HEK293 (cell line): ENCODE measurements at regions not wholly inside any gene's neighbourhood (a gene's known extent, or its start where the extent isn't known, plus 50 kb on each side); places are given as distances from the start of the nearest gene placed in this dataset.

Experiments
- CTCF ChIA-PET: fragments of 350-600 bp; formaldehyde crosslinking; extraction: SDS; loops from one replicate; lab custom pipeline; 2021; ENCODE audit warnings: antibody characterized with exemption; lab: Yijun Ruan, JAX
- POLR2A ChIA-PET: fragments of 300-600 bp; formaldehyde crosslinking; extraction: SDS; loops from one replicate; lab custom pipeline; 2020; ENCODE audit warnings: antibody characterized with exemption, inconsistent platforms; lab: Yijun Ruan, JAX
- H3K27ac ChIP-seq: fragments of 200-500 bp; sonication (Bioruptor generic); 2 replicates; pipeline ENCODE4 v1.5.1; 2014; ENCODE audit warnings: low read depth, low read length, control low read depth, inconsistent platforms; ENCODE audit errors: extremely low read depth
- H3K36me3 ChIP-seq, 2 experiments: fragments of 200-500 bp in 1 of 2; sonication (Bioruptor generic) in 1 of 2; 1 replicate in 1 of 2; 2 replicates in 1 of 2; pipeline ENCODE4 v1.5.1; 2014 to 2017; ENCODE audit warnings: inconsistent platforms in 2 of 2, low read length in 2 of 2; ENCODE audit not compliant: control insufficient read depth in 2 of 2, insufficient read depth in 1 of 2
- H3K4me1 ChIP-seq: fragments of 200-500 bp; sonication (Bioruptor generic); 2 replicates; pipeline ENCODE4 v1.5.1; 2014; ENCODE audit warnings: mild to moderate bottlenecking, low read length, inconsistent platforms; ENCODE audit not compliant: control insufficient read depth, insufficient read depth
- H3K4me3 ChIP-seq: 2 replicates; pipeline ENCODE4 v1.5.1; 2011; ENCODE audit warnings: low read depth, mild to moderate bottlenecking, control low read depth, low read length, moderate library complexity
- H3K9me3 ChIP-seq: fragments of 200-500 bp; sonication (Bioruptor generic); 2 replicates; pipeline ENCODE4 v1.5.1; 2014; ENCODE audit warnings: low read depth, low read length, inconsistent platforms; ENCODE audit not compliant: control insufficient read depth, insufficient read depth
- BCL11B ChIP-seq: fragments of 450-650 bp; formaldehyde crosslinking; IDR thresholded peaks from 2 replicates; pipeline ENCODE4 v1.5.1; 2016; ENCODE audit warnings: low read depth, missing biosample characterization, missing genetic modification characterization
- GFI1B ChIP-seq: fragments of 450-650 bp; formaldehyde crosslinking; IDR thresholded peaks from 2 replicates; pipeline ENCODE4 v1.5.1; 2016; ENCODE audit warnings: missing biosample characterization, missing genetic modification characterization
- MZF1 ChIP-seq: fragments of 450-650 bp; formaldehyde crosslinking; IDR thresholded peaks from 2 replicates; pipeline ENCODE4 v1.5.1; 2017; ENCODE audit warnings: missing biosample characterization, missing genetic modification characterization, borderline replicate concordance
- SP2 ChIP-seq: fragments of 450-650 bp; formaldehyde crosslinking; IDR thresholded peaks from 2 replicates; pipeline ENCODE4 v1.5.1; 2016; ENCODE audit warnings: missing biosample characterization, missing genetic modification characterization
- TSHZ1 ChIP-seq: fragments of 450-650 bp; formaldehyde crosslinking; IDR thresholded peaks from 2 replicates; pipeline ENCODE4 v1.5.1; 2016; ENCODE audit warnings: missing biosample characterization, missing genetic modification characterization, borderline replicate concordance
- ZBTB1 ChIP-seq: fragments of 450-650 bp; formaldehyde crosslinking; IDR thresholded peaks from 2 replicates; pipeline ENCODE4 v1.5.1; 2016; ENCODE audit warnings: missing biosample characterization, missing genetic modification characterization
- ZBTB21 ChIP-seq: fragments of 450-650 bp; formaldehyde crosslinking; IDR thresholded peaks from 2 replicates; pipeline ENCODE4 v1.5.1; 2017; ENCODE audit warnings: missing biosample characterization, missing genetic modification characterization
- ZEB2 ChIP-seq: fragments of 450-650 bp; formaldehyde crosslinking; IDR thresholded peaks from 2 replicates; pipeline ENCODE4 v1.5.1; 2016; ENCODE audit warnings: missing biosample characterization, missing genetic modification characterization
- ZNF19 ChIP-seq: fragments of 450-650 bp; formaldehyde crosslinking; IDR thresholded peaks from 2 replicates; pipeline ENCODE4; 2016; ENCODE audit warnings: missing biosample characterization, missing genetic modification characterization, low read depth
- ZNF280D ChIP-seq: fragments of 450-650 bp; formaldehyde crosslinking; IDR thresholded peaks from 2 replicates; pipeline ENCODE4 v1.5.1; 2016; ENCODE audit warnings: missing biosample characterization, missing genetic modification characterization
- ZNF324 ChIP-seq: fragments of 450-650 bp; formaldehyde crosslinking; IDR thresholded peaks from 2 replicates; pipeline ENCODE4 v1.5.1; 2016; ENCODE audit warnings: missing biosample characterization, missing genetic modification characterization
- ZNF366 ChIP-seq: fragments of 450-650 bp; formaldehyde crosslinking; conservative IDR thresholded peaks from 2 replicates; pipeline ENCODE4 v1.5.1; 2016; ENCODE audit warnings: missing biosample characterization, missing genetic modification characterization
- ZNF391 ChIP-seq: fragments of 450-650 bp; formaldehyde crosslinking; IDR thresholded peaks from 2 replicates; pipeline ENCODE4 v1.5.1; 2016; ENCODE audit warnings: low read depth, missing biosample characterization, missing genetic modification characterization, borderline replicate concordance
- ZNF404 ChIP-seq: fragments of 450-650 bp; formaldehyde crosslinking; IDR thresholded peaks from 2 replicates; pipeline ENCODE4 v1.5.1; 2017; ENCODE audit warnings: missing biosample characterization, missing genetic modification characterization
- ZNF48 ChIP-seq: fragments of 450-650 bp; formaldehyde crosslinking; IDR thresholded peaks from 2 replicates; pipeline ENCODE4 v1.5.1; 2016; ENCODE audit warnings: missing biosample characterization, missing genetic modification characterization
- ZNF623 ChIP-seq: fragments of 450-650 bp; formaldehyde crosslinking; IDR thresholded peaks from 2 replicates; pipeline ENCODE4 v1.5.1; 2016; ENCODE audit warnings: missing biosample characterization, missing genetic modification characterization
- ZNF624 ChIP-seq: fragments of 450-650 bp; formaldehyde crosslinking; IDR thresholded peaks from 2 replicates; pipeline ENCODE4 v1.5.1; 2017; ENCODE audit warnings: missing biosample characterization, missing genetic modification characterization
- ZNF701 ChIP-seq: fragments of 450-650 bp; formaldehyde crosslinking; IDR thresholded peaks from 2 replicates; pipeline ENCODE4 v1.5.1; 2016; ENCODE audit warnings: missing biosample characterization, missing genetic modification characterization
- ZNF777 ChIP-seq: fragments of 450-650 bp; formaldehyde crosslinking; IDR thresholded peaks from 2 replicates; pipeline ENCODE4 v1.5.1; 2017; ENCODE audit warnings: missing biosample characterization, missing genetic modification characterization, borderline replicate concordance
- TF ChIP-seq, protein P1 (sequence below): sonication (generic); formaldehyde crosslinking; IDR thresholded peaks from 2 replicates; pipeline ENCODE4 v1.8.1; 2022; ENCODE audit warnings: mild to moderate bottlenecking, moderate library complexity, missing genetic modification reagents
- TF ChIP-seq, protein P2 (sequence below): fragments of 450-650 bp; formaldehyde crosslinking; IDR thresholded peaks from 2 replicates; pipeline ENCODE4 v1.5.1; 2016; ENCODE audit warnings: missing biosample characterization, missing genetic modification characterization

DNA sequence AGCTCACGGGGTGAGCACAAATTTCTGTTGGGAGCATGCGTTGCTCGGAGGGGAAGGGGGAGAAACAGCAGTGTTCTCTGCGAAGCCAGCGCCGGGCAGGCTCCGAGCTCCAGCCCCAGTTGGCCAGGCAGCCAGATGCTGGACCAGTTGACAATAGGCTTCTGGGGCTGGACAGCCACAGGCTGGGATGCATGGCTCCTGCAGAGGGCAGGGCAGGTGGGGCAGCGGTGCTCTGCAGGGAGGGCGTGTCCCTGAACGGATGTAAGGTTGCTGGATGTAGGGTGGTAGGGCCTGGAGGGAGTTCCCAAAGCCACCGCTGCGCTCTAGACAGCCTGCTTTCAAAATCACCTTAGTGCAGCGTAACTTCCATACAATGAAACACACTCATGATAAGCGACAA, 574.9 kb downstream of the GLRX3 start (continued):
- TF ChIP-seq ZNF391 (no peak), BCL11B (tag by site-specific recombination) (no peak), ZNF19 (tag by site-specific recombination) (no peak), ZNF701 (tag by site-specific recombination) (no peak)
- TF ChIP-seq, protein P1, sequence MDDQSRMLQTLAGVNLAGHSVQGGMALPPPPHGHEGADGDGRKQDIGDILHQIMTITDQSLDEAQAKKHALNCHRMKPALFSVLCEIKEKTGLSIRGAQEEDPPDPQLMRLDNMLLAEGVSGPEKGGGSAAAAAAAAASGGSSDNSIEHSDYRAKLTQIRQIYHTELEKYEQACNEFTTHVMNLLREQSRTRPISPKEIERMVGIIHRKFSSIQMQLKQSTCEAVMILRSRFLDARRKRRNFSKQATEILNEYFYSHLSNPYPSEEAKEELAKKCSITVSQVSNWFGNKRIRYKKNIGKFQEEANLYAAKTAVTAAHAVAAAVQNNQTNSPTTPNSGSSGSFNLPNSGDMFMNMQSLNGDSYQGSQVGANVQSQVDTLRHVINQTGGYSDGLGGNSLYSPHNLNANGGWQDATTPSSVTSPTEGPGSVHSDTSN (CRISPR knock-in tag): no peak

GRCh38 chr10:130713135-130713534, 576.9 kb downstream of the GLRX3 start:
- POLR2A ChIA-PET: no interaction called here
- no peaks in the 10 kb centered on the region for H3K4me1 ChIP-seq

DNA sequence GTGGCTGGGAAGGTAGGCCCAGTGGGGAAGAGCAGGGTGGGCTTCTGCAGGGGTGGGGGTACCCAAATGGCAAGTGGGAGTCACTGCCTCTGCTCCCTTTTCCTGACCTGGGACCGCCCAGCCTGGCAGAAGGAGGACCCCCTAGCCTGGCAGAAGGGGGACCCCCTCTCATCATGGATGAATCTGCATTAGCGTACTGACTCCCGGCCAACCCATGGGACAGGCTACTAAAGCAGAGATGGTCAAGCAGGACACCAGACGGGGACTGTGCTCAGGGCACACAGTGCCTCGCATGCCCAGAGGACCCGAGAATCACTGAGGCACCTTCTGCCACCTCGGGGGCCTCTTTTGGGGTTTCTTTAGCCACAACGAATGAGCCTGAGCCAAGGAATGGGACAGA, 577.5 kb downstream of the GLRX3 start:
- H3K27ac ChIP-seq: no peak overlapping the region
- H3K9me3 ChIP-seq: no peaks in the 10 kb centered on the region
- ChIA-PET CTCF (no interaction called here), POLR2A (no interaction called here)
- H3K4me1 ChIP-seq: no peaks in the 10 kb centered on the region
- no peak overlapping the region for H3K4me3 ChIP-seq
- no peaks in the 10 kb centered on the region for H3K36me3 ChIP-seq
- TF ChIP-seq ZNF280D (tag by site-specific recombination): no peak
- TF ChIP-seq ZNF366: no peak
- TF ChIP-seq, protein P2, sequence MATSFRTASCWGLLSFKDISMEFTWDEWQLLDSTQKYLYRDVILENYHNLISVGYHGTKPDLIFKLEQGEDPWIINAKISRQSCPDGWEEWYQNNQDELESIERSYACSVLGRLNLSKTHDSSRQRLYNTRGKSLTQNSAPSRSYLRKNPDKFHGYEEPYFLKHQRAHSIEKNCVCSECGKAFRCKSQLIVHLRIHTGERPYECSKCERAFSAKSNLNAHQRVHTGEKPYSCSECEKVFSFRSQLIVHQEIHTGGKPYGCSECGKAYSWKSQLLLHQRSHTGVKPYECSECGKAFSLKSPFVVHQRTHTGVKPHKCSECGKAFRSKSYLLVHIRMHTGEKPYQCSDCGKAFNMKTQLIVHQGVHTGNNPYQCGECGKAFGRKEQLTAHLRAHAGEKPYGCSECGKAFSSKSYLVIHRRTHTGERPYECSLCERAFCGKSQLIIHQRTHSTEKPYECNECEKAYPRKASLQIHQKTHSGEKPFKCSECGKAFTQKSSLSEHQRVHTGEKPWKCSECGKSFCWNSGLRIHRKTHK: no peak
- no peak for TF ChIP-seq ZBTB1
- no peak for TF ChIP-seq TSHZ1 (tag by site-specific recombination)
- TF ChIP-seq ZEB2 (tag by site-specific recombination): no peak
- no peak for TF ChIP-seq ZNF624 (tag by site-specific recombination)
- TF ChIP-seq SP2 (tag by site-specific recombination): no peak

More at GRCh38 chr10:130713135-130713534, 576.9 kb downstream of the GLRX3 start:
- no peak overlapping the region for H3K4me3 ChIP-seq
- H3K9me3 ChIP-seq: no peaks in the 10 kb centered on the region
- CTCF ChIA-PET: no interaction called here
- no peak overlapping the region for H3K27ac ChIP-seq
- H3K36me3 ChIP-seq: no peaks in the 10 kb centered on the region
- no peak for TF ChIP-seq GFI1B
- TF ChIP-seq ZBTB21: no peak
- TF ChIP-seq ZNF48 (tag by site-specific recombination): no peak
- no peak for TF ChIP-seq ZNF777
- TF ChIP-seq ZNF19 (tag by site-specific recombination): no peak
- no peak for TF ChIP-seq TSHZ1 (tag by site-specific recombination)
- TF ChIP-seq ZNF623 (tag by site-specific recombination): no peak
- no peak for TF ChIP-seq ZNF324
- no peak for TF ChIP-seq MZF1 (tag by site-specific recombination)
- TF ChIP-seq ZNF404 (tag by site-specific recombination): no peak
- TF ChIP-seq ZNF366: no peak
